HL-60 (cell line): ENCODE measurements at regions not wholly inside any gene's neighbourhood (a gene's known extent, or its start where the extent isn't known, plus 50 kb on each side); places are given as distances from the start of the nearest gene placed in this dataset.

ENCODE experiments used
- DNase-seq, 2 experiments: peaks; one replicate each; pipeline ENCODE4 v3.0.0-alpha.2; 2010 to 2020; ENCODE audit warnings: low read depth in 1 of 2, low spot score in 1 of 2
- H3K27ac ChIP-seq: fragments of 250-450 bp; sonication (Bioruptor Pico); replicated peaks from 2 replicates; pipeline ENCODE4 v1.5.1; 2020; ENCODE audit warnings: mild to moderate bottlenecking, moderate library complexity
- H3K27me3 ChIP-seq: fragments of 250-450 bp; sonication (Bioruptor Pico); 2 replicates; pipeline ENCODE4 v1.5.1; 2021; ENCODE audit warnings: mild to moderate bottlenecking, moderate library complexity; ENCODE audit not compliant: insufficient read depth, poor library complexity, severe bottlenecking
- H3K4me3 ChIP-seq: replicated peaks from 2 replicates; pipeline ENCODE4 v1.5.1; 2011; ENCODE audit warnings: mild to moderate bottlenecking, control low read depth, low read length; ENCODE audit not compliant: insufficient read depth
- CTCF ChIP-seq: IDR thresholded peaks from one replicate; pipeline ENCODE4 v1.5.1; 2011; ENCODE audit warnings: low read length, control low read depth, inconsistent platforms; ENCODE audit not compliant: insufficient read depth
- GABPA ChIP-seq: IDR thresholded peaks from 2 replicates; pipeline ENCODE4 v1.6.1; 2012; ENCODE audit warnings: low read depth
- POLR2AphosphoS5 ChIP-seq: IDR thresholded peaks from 2 replicates; pipeline ENCODE4 v1.6.1; 2012; ENCODE audit warnings: low read depth
- REST ChIP-seq: IDR thresholded peaks from 2 replicates; pipeline ENCODE4 v1.6.1; 2012; ENCODE audit warnings: low read depth; ENCODE audit not compliant: insufficient replicate concordance
- SPI1 ChIP-seq: IDR thresholded peaks from 2 replicates; pipeline ENCODE4 v1.6.1; 2012; ENCODE audit warnings: low read depth, mild to moderate bottlenecking, borderline replicate concordance

GRCh38 chr4:154014407-154015321 lies 225.8 kb upstream of the SFRP2 start:
- peaks cover 2% of the 10 kb centered on the region for H3K27me3 ChIP-seq
- no peak overlapping the region for H3K27ac ChIP-seq
- TF ChIP-seq REST (no peak), GABPA (no peak), SPI1 (no peak), CTCF (no peak), POLR2AphosphoS5 (no peak)
- no peak overlapping the region for H3K4me3 ChIP-seq
- DNase-seq, result no peak

DNA sequence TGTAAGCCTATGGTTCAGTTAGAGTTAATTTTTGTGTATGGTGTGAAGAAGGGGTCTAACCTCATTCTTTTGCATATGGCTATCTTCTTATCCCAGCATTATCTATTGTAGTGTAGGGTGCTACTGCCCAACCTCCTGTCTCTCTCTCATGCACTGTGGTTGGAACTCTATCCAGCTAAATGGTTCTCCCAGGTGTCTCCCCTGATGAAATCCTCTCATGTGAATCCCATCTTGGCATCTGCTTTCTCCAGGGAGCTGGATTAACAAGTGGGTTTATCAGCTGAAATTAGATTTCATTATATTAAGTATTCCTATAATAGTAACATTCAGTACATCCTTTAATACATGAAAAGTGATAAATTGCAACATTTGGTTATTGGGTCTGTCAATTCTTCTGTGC lies 224.7 kb upstream of the SFRP2 start:
- Histone ChIP-seq H3K4me3 (no peak overlapping the region), H3K27me3 (peaks cover 2% of the 10 kb centered on the region), H3K27ac (no peak overlapping the region)
- no peak for TF ChIP-seq CTCF
- no peak for TF ChIP-seq REST
- no peak for TF ChIP-seq POLR2AphosphoS5
- TF ChIP-seq SPI1, result no peak
- TF ChIP-seq GABPA, result no peak
- no peak for DNase-seq

- Histone ChIP-seq H3K27me3 (no peaks in the 10 kb centered on the region), H3K27ac (no peak overlapping the region), H3K4me3 (no peak overlapping the region)
- no peak for DNase-seq
- TF ChIP-seq SPI1, result no peak
- no peak for TF ChIP-seq POLR2AphosphoS5
- no peak for TF ChIP-seq REST
- TF ChIP-seq GABPA, result no peak
Observed at GRCh38 chr4:154010371-154010770, 221.5 kb upstream of the SFRP2 start.
